Cerebellar cortex (tissue), 1 donor: ENCODE measurements at regions not wholly inside any gene's neighbourhood (a gene's known extent, or its start where the extent isn't known, plus 50 kb on each side); places are given as distances from the start of the nearest gene placed in this dataset.
"Not testable (repeated sequence)": the region's sequence is repeated elsewhere in the genome, so short reads cannot be mapped to it uniquely, and the experiment has no call there.

Experiments used
- DNase-seq: peaks from one replicate; pipeline ENCODE4 v3.0.0-alpha.2; 2015; ENCODE audit warnings: low spot score

GRCh38 chr6:67878216-67878615 is 756.9 kb upstream of the ADGRB3 start:
- not testable (repeated sequence) for DNase-seq

GRCh38 chr6:67877288-67877687 is 757.8 kb upstream of the ADGRB3 start:
- no peak for DNase-seq

GRCh38 chr6:67875877-67876383 is 759.2 kb upstream of the ADGRB3 start:
- no peak for DNase-seq

- no peak for DNase-seq
These were observed 764.8 kb upstream of the ADGRB3 start for GRCh38 chr6:67870321-67870720.

GRCh38 chr6:67863346-67863745 is 771.7 kb upstream of the ADGRB3 start:
- DNase-seq: no peak

- no peak for DNase-seq
These were observed 781.0 kb upstream of the ADGRB3 start for GRCh38 chr6:67854098-67854497.

- DNase-seq: no peak
These were observed 795.3 kb upstream of the ADGRB3 start for GRCh38 chr6:67839818-67840217.

- no peak for DNase-seq
These were observed 809.7 kb upstream of the ADGRB3 start for GRCh38 chr6:67825201-67825895.

- DNase-seq: no peak
These were observed 816.8 kb upstream of the ADGRB3 start for GRCh38 chr6:67818322-67818721.

- no peak for DNase-seq
These were observed 819.5 kb upstream of the ADGRB3 start for GRCh38 chr6:67815623-67816022.

GRCh38 chr6:67814262-67814661 is 820.8 kb upstream of the ADGRB3 start:
- DNase-seq: no peak

- no peak for DNase-seq
These were observed 822.4 kb upstream of the ADGRB3 start for GRCh38 chr6:67812693-67813092.

- no peak for DNase-seq
These were observed 823.0 kb upstream of the ADGRB3 start for GRCh38 chr6:67812125-67812524.

- no peak for DNase-seq
These were observed 823.6 kb upstream of the ADGRB3 start for GRCh38 chr6:67811239-67812037.

GRCh38 chr6:67804808-67805207 is 830.3 kb upstream of the ADGRB3 start:
- DNase-seq: not testable (repeated sequence)

GRCh38 chr6:67802771-67803170 is 832.3 kb upstream of the ADGRB3 start:
- DNase-seq: no peak

GRCh38 chr6:67792996-67793395 is 842.1 kb upstream of the ADGRB3 start:
- no peak for DNase-seq

- DNase-seq: no peak
These were observed 844.5 kb upstream of the ADGRB3 start for GRCh38 chr6:67790569-67790968.

- DNase-seq: not testable (repeated sequence)
These were observed 848.0 kb upstream of the ADGRB3 start for GRCh38 chr6:67787119-67787518.

- no peak for DNase-seq
These were observed 855.2 kb upstream of the ADGRB3 start for GRCh38 chr6:67779876-67780275.

- DNase-seq: no peak
These were observed 859.7 kb upstream of the ADGRB3 start for GRCh38 chr6:67775333-67775732.

- DNase-seq: no peak
These were observed 866.1 kb upstream of the ADGRB3 start for GRCh38 chr6:67768972-67769371.
